Parathyroid adenoma (tissue), 2 donors: ENCODE measurements at regions not wholly inside any gene's neighbourhood (a gene's known extent, or its start where the extent isn't known, plus 50 kb on each side); places are given as distances from the start of the nearest gene placed in this dataset.

ENCODE experiments used
- H2AFZ ChIP-seq: fragments of 300-600 bp; sonication (generic); one replicate; pipeline ENCODE4 v1.7.0; 2017; ENCODE audit warnings: antibody characterized with exemption, mild to moderate bottlenecking
- H3K27ac ChIP-seq: fragments of 300-600 bp; sonication (generic); one replicate; pipeline ENCODE4 v1.7.0; 2017
- H3K27me3 ChIP-seq: fragments of 300-600 bp; sonication (generic); one replicate; pipeline ENCODE4 v1.7.0; 2017; ENCODE audit warnings: low read length; ENCODE audit not compliant: control insufficient read depth, insufficient read depth
- H3K36me3 ChIP-seq: fragments of 300-600 bp; sonication (generic); one replicate; pipeline ENCODE4 v1.7.0; 2017; ENCODE audit warnings: low read length; ENCODE audit not compliant: control insufficient read depth, insufficient read depth
- H3K4me1 ChIP-seq: fragments of 300-600 bp; sonication (generic); one replicate; pipeline ENCODE4 v1.7.0; 2017; ENCODE audit warnings: control low read depth
- H3K4me2 ChIP-seq: fragments of 300-600 bp; sonication (generic); one replicate; pipeline ENCODE4 v1.7.0; 2017; ENCODE audit warnings: low read length
- H3K4me3 ChIP-seq: fragments of 300-600 bp; sonication (generic); one replicate; pipeline ENCODE4 v1.7.0; 2017; ENCODE audit warnings: low read depth, low read length
- H3K79me2 ChIP-seq: fragments of 300-600 bp; sonication (generic); one replicate; pipeline ENCODE4 v1.7.0; 2017; ENCODE audit warnings: control low read depth
- H3K9ac ChIP-seq: fragments of 300-600 bp; sonication (generic); one replicate; pipeline ENCODE4 v1.7.0; 2017; ENCODE audit warnings: mild to moderate bottlenecking
- H3K9me3 ChIP-seq: fragments of 300-600 bp; sonication (generic); one replicate; pipeline ENCODE4 v1.7.0; 2017; ENCODE audit warnings: low read length; ENCODE audit not compliant: control insufficient read depth
- CTCF ChIP-seq: fragments of 300-600 bp; sonication (generic); IDR thresholded peaks from one replicate; pipeline ENCODE4 v1.7.0; 2017; ENCODE audit warnings: antibody characterized with exemption, mild to moderate bottlenecking
- donor health status: primary hyperparathyroidism.

- H2AFZ ChIP-seq, result no peak overlapping the region
- H3K4me1 ChIP-seq, result no peaks in the 10 kb centered on the region
- no peaks in the 10 kb centered on the region for H3K79me2 ChIP-seq
- no peak overlapping the region for H3K9ac ChIP-seq
- H3K4me2 ChIP-seq, result no peak overlapping the region
- no peak for TF ChIP-seq CTCF
- no peak overlapping the region for H3K4me3 ChIP-seq
- no peaks in the 10 kb centered on the region for H3K27me3 ChIP-seq
- H3K27ac ChIP-seq, result no peak overlapping the region
- no peaks in the 10 kb centered on the region for H3K9me3 ChIP-seq
- H3K36me3 ChIP-seq, result no peaks in the 10 kb centered on the region
These were observed 206.0 kb downstream of the CD109 start for GRCh38 chr6:73901986-73902385.

DNA sequence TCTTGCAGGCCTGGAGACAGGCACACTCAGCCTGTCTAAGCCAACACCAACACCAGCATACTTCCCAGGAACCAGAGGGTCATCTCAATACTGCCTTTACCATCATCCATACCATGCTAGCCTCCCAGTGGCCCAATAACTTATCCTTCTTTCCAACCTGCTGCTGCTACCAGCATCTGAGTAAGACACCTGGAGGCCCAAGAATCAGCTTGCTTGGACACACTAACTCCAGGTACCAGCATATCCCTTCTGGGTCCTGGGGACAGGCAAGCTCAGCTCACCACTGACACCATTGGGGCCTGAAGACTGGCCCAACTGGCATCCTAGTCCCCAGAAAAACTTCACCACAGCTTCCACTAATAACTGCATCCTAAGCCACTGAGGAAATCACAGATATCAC lies 205.3 kb downstream of the CD109 start:
- Histone ChIP-seq H3K9ac (no peak overlapping the region), H2AFZ (no peak overlapping the region), H3K9me3 (no peaks in the 10 kb centered on the region), H3K4me2 (no peak overlapping the region), H3K4me1 (no peaks in the 10 kb centered on the region), H3K36me3 (no peaks in the 10 kb centered on the region), H3K79me2 (no peaks in the 10 kb centered on the region), H3K4me3 (no peak overlapping the region), H3K27me3 (no peaks in the 10 kb centered on the region), H3K27ac (no peak overlapping the region)
- no peak for TF ChIP-seq CTCF

DNA sequence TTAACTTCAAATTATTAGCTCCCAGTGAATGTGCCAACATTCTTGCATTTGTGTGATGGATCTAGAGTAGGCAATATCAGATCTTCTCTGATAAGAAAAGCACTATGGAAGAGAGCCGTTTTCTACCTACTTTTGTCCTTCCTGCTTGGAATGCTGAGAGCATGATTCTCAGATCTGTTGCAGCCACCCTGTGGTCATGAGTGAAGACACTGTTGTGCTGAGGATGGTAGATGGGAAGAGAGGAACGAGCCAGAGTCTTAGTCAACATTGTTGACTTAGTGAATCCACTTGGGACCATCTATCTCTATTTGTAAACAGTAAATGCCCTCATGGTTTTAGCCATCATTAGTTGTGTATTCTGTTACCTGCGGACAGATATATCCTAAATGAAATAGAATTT lies 202.6 kb downstream of the CD109 start:
- Histone ChIP-seq H3K4me1 (no peaks in the 10 kb centered on the region), H3K27ac (no peak overlapping the region), H3K9me3 (no peaks in the 10 kb centered on the region), H3K27me3 (no peaks in the 10 kb centered on the region), H2AFZ (no peak overlapping the region), H3K36me3 (no peaks in the 10 kb centered on the region), H3K4me2 (no peak overlapping the region), H3K79me2 (no peaks in the 10 kb centered on the region), H3K4me3 (no peak overlapping the region), H3K9ac (no peak overlapping the region)
- no peak for TF ChIP-seq CTCF

GRCh38 chr6:73893696-73894095 lies 197.7 kb downstream of the CD109 start:
- no peak overlapping the region for H3K9ac ChIP-seq
- H3K79me2 ChIP-seq, result no peaks in the 10 kb centered on the region
- no peaks in the 10 kb centered on the region for H3K36me3 ChIP-seq
- H3K27ac ChIP-seq, result no peak overlapping the region
- no peaks in the 10 kb centered on the region for H3K9me3 ChIP-seq
- no peak overlapping the region for H2AFZ ChIP-seq
- no peak overlapping the region for H3K4me3 ChIP-seq
- H3K4me2 ChIP-seq, result no peak overlapping the region
- H3K4me1 ChIP-seq, result no peaks in the 10 kb centered on the region
- no peaks in the 10 kb centered on the region for H3K27me3 ChIP-seq
- TF ChIP-seq CTCF, result no peak

DNA sequence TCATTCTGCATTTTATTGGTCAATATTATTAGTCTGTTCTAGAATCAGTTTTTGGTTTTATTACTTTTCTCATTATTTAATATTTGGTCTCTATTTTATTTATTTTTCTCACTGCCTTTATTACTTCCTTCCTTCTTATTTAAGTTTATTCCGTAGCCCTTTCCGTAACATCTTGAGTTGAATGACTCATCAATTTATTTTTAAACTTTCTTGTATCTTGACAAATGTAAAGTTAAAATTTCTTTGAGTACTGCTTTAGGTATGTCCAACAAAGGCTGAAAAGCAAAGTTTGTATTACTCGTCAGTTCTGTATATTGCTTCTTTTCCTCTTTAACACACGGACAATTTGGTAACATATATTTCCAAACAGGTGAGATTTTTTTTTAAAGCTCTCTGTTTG lies 192.0 kb downstream of the CD109 start:
- H3K9ac ChIP-seq, result no peak overlapping the region
- H3K27ac ChIP-seq, result no peak overlapping the region
- TF ChIP-seq CTCF, result no peak
- H2AFZ ChIP-seq, result no peak overlapping the region
- no peaks in the 10 kb centered on the region for H3K4me1 ChIP-seq
- no peak overlapping the region for H3K4me3 ChIP-seq
- H3K79me2 ChIP-seq, result no peaks in the 10 kb centered on the region
- no peaks in the 10 kb centered on the region for H3K36me3 ChIP-seq
- no peak overlapping the region for H3K4me2 ChIP-seq
- H3K9me3 ChIP-seq, result no peaks in the 10 kb centered on the region
- no peaks in the 10 kb centered on the region for H3K27me3 ChIP-seq
